CD14-positive monocyte (primary cell): ENCODE measurements at regions not wholly inside any gene's neighbourhood (a gene's known extent, or its start where the extent isn't known, plus 50 kb on each side); places are given as distances from the start of the nearest gene placed in this dataset.

ENCODE experiments used
- DNase-seq, 3 donors: peaks; one replicate each; pipeline ENCODE4 v3.0.0-alpha.2; 2011 to 2022
- H2AFZ ChIP-seq: 2 replicates; pipeline ENCODE4 v1.6.0; 2012; ENCODE audit warnings: mild to moderate bottlenecking, low read depth, low read length, inconsistent platforms; ENCODE audit not compliant: insufficient read depth, poor library complexity, severe bottlenecking
- H3K27ac ChIP-seq, 2 donors: 1 replicate in 1 of 2; 2 replicates in 1 of 2; pipeline ENCODE4 v1.5.1; 2012 to 2013; ENCODE audit warnings: low read length in 2 of 2, control low read depth in 1 of 2, inconsistent platforms in 1 of 2, low read depth in 1 of 2, mild to moderate bottlenecking in 1 of 2
- H3K27me3 ChIP-seq, 2 donors: one replicate each; pipeline versions ENCODE4 v1.6.0 to v1.6.1; 2011 to 2013; ENCODE audit warnings: low read length in 2 of 2; ENCODE audit not compliant: control insufficient read depth in 2 of 2, insufficient read depth in 2 of 2
- H3K36me3 ChIP-seq, 2 donors: replicated peaks in 1 of 2; 1 replicate in 1 of 2; 2 replicates in 1 of 2; pipeline versions ENCODE4 v1.5.1 to v1.6.1; 2012 to 2013; ENCODE audit warnings: low read length in 2 of 2, control low read depth in 1 of 2, inconsistent platforms in 1 of 2, mild to moderate bottlenecking in 1 of 2; ENCODE audit not compliant: insufficient read depth in 2 of 2, control insufficient read depth in 1 of 2
- H3K4me1 ChIP-seq, 2 donors: 1 replicate in 1 of 2; 2 replicates in 1 of 2; pipeline versions ENCODE4 v1.5.1 to v1.6.1; 2012 to 2013; ENCODE audit warnings: low read length in 2 of 2, control low read depth in 1 of 2, inconsistent platforms in 1 of 2, mild to moderate bottlenecking in 1 of 2, moderate library complexity in 1 of 2; ENCODE audit not compliant: insufficient read depth in 2 of 2, control insufficient read depth in 1 of 2
- H3K4me2 ChIP-seq: replicated peaks from 2 replicates; pipeline ENCODE3; 2012; ENCODE audit warnings: low read length, moderate library complexity, mild to moderate bottlenecking; ENCODE audit not compliant: poor library complexity, severe bottlenecking; ENCODE audit errors: extremely low read depth
- H3K4me3 ChIP-seq, 3 experiments: fragments of 200-600 bp in 1 of 3; sonication (generic) in 1 of 3; replicated peaks in 1 of 3; 1 replicate in 2 of 3; 2 replicates in 1 of 3; pipeline ENCODE4 v1.5.1; 2011 to 2013; ENCODE audit warnings: low read length in 3 of 3, mild to moderate bottlenecking in 3 of 3, control low read depth in 2 of 3, low read depth in 2 of 3, inconsistent platforms in 1 of 3, moderate library complexity in 1 of 3
- H3K79me2 ChIP-seq: 2 replicates; pipeline ENCODE4 v1.6.0; 2012; ENCODE audit warnings: mild to moderate bottlenecking, control low read depth, inconsistent platforms, low read length, moderate library complexity; ENCODE audit not compliant: insufficient read depth
- H3K9ac ChIP-seq: 2 replicates; pipeline ENCODE4 v1.6.0; 2017; ENCODE audit warnings: low read length, mild to moderate bottlenecking; ENCODE audit not compliant: insufficient read depth, poor library complexity, severe bottlenecking
- H3K9me3 ChIP-seq, 2 donors: replicated peaks in 1 of 2; 1 replicate in 1 of 2; 2 replicates in 1 of 2; pipeline versions ENCODE4 v1.5.1 to v1.6.1; 2012 to 2013; ENCODE audit warnings: low read length in 2 of 2, control low read depth in 1 of 2; ENCODE audit not compliant: control insufficient read depth in 1 of 2, insufficient read depth in 1 of 2
- H4K20me1 ChIP-seq: 2 replicates; pipeline ENCODE4 v1.6.0; 2012; ENCODE audit warnings: mild to moderate bottlenecking, low read length, control low read depth, moderate library complexity; ENCODE audit not compliant: insufficient read depth
- H3K27ac Mint-ChIP-seq, 7 donors: one replicate each; pipeline ENCODE4 v1.8.0; 2020; ENCODE audit warnings: mild to moderate bottlenecking in 7 of 7, mixed read lengths in 7 of 7, moderate library complexity in 6 of 7, inconsistent platforms in 2 of 7
- H3K27me3 Mint-ChIP-seq, 3 donors: one replicate each; pipeline ENCODE4 v1.8.0; 2021 to 2022; ENCODE audit warnings: low read depth in 3 of 3, mild to moderate bottlenecking in 3 of 3, mixed read lengths in 3 of 3, moderate library complexity in 3 of 3, inconsistent platforms in 1 of 3
- H3K36me3 Mint-ChIP-seq, 2 donors: one replicate each; pipeline ENCODE4 v1.8.0; 2020; ENCODE audit warnings: mixed read lengths in 2 of 2, inconsistent platforms in 1 of 2, mild to moderate bottlenecking in 1 of 2
- H3K4me1 Mint-ChIP-seq: one replicate; pipeline ENCODE4 v1.8.0; 2020; ENCODE audit warnings: mild to moderate bottlenecking, mixed read lengths
- H3K4me3 Mint-ChIP-seq, 2 donors: one replicate each; pipeline ENCODE4 v1.8.0; 2020; ENCODE audit warnings: mild to moderate bottlenecking in 2 of 2, mixed read lengths in 2 of 2, moderate library complexity in 1 of 2
- H3K9me3 Mint-ChIP-seq, 7 donors: one replicate each; pipeline ENCODE4 v1.8.0; 2020 to 2022; ENCODE audit warnings: mixed read lengths in 7 of 7, mild to moderate bottlenecking in 6 of 7, moderate library complexity in 6 of 7, inconsistent platforms in 2 of 7
- WGBS: methylation state at CpG from one replicate; pipeline ENCODE4 v1.1.5; 2013; ENCODE audit warnings: missing lambda C conversion rate; ENCODE audit not compliant: insufficient coverage; 5-methylcytosine and 5-hydroxymethylcytosine counted together
- intact Hi-C, 2 donors: fragments of 100-400 bp; cut with micrococcal nuclease; formaldehyde crosslinking; loops; one replicate each; pipeline versions ENCODE4 v1.15.0 to v1.15.1; 2023
- TF ChIP-seq, protein P1 (sequence below): fragments of 200-600 bp; IDR thresholded peaks from one replicate; pipeline ENCODE4 v1.8.0; 2022; ENCODE audit warnings: antibody characterized with exemption, mild to moderate bottlenecking

DNA sequence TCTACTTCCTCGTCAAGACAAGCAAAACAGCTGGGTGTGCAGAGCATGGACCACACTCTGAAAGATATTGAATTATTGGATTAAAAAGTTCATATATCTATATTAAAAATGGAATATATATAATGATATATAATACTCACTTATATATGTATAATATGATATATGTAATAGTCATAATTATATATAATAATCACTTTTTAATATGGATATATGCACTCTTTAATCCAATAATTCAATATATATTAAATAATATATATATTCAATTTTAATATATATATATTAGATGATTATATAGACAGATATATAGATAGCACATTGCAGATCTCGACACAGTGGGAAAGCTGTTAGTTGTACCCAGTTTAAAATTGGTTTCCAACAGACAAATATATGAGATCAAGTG lies 182.1 kb upstream of the CARD18 start:
- Histone ChIP-seq H4K20me1 (no peaks in the 10 kb centered on the region), H3K4me3 (no peak overlapping the region), H3K36me3 (no peaks in the 10 kb centered on the region), H3K27ac (no peak overlapping the region), H3K27me3 (no peaks in the 10 kb centered on the region), H3K4me1 (no peaks in the 10 kb centered on the region), H3K9me3 (no peaks in the 10 kb centered on the region), H2AFZ (no peak overlapping the region), H3K79me2 (no peaks in the 10 kb centered on the region), H3K4me2 (no peak overlapping the region), H3K9ac (no peak overlapping the region)
- H3K27ac Mint-ChIP-seq = no peak overlapping the region
- H3K4me3 Mint-ChIP-seq = no peak overlapping the region
- no peaks in the 10 kb centered on the region for H3K36me3 Mint-ChIP-seq
- H3K27me3 Mint-ChIP-seq = peaks cover 0 to 2% (median 1%) of the 10 kb centered on the region in 3 donors
- peaks cover 0 to 4% (median 0%) of the 10 kb centered on the region in 7 donors for H3K9me3 Mint-ChIP-seq
- TF ChIP-seq, protein P1, sequence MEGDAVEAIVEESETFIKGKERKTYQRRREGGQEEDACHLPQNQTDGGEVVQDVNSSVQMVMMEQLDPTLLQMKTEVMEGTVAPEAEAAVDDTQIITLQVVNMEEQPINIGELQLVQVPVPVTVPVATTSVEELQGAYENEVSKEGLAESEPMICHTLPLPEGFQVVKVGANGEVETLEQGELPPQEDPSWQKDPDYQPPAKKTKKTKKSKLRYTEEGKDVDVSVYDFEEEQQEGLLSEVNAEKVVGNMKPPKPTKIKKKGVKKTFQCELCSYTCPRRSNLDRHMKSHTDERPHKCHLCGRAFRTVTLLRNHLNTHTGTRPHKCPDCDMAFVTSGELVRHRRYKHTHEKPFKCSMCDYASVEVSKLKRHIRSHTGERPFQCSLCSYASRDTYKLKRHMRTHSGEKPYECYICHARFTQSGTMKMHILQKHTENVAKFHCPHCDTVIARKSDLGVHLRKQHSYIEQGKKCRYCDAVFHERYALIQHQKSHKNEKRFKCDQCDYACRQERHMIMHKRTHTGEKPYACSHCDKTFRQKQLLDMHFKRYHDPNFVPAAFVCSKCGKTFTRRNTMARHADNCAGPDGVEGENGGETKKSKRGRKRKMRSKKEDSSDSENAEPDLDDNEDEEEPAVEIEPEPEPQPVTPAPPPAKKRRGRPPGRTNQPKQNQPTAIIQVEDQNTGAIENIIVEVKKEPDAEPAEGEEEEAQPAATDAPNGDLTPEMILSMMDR = no peak
- peaks cover 7% of the 10 kb centered on the region for H3K4me1 Mint-ChIP-seq
- intact Hi-C loops = no loop called here
- 88% methylated on average over 1 of the region's 2 CpGs for WGBS
- no peak for DNase-seq

DNA sequence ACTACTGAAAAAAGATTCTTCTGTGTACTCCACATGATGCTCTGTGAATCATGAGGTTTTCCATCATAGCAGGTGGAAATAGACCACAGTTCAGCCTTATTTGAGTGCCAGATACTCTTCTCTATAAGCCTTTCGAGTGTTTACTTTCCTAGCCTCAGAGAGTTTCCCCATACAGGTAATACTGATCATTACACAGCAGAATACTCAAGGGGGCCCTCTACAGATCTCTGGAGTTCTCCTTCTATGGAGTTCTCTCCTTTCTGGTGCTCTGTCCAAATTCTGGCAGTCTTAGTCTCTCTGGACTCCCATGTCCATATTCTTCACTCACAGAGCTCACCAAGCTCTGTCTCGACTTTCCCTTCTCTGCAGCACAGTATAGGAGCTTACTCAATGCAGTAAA lies 175.7 kb upstream of the CARD18 start:
- H3K4me1 ChIP-seq = no peaks in the 10 kb centered on the region
- no peak overlapping the region for H3K9ac ChIP-seq
- H2AFZ ChIP-seq = no peak overlapping the region
- peaks cover 0 to 1% (median 0%) of the 10 kb centered on the region in 3 donors for H3K27me3 Mint-ChIP-seq
- no peak overlapping the region for H3K27ac Mint-ChIP-seq
- no peak overlapping the region for H3K4me3 Mint-ChIP-seq
- no peak for DNase-seq
- H3K9me3 ChIP-seq = no peaks in the 10 kb centered on the region
- H3K36me3 ChIP-seq = no peaks in the 10 kb centered on the region
- H4K20me1 ChIP-seq = no peaks in the 10 kb centered on the region
- WGBS = 90% methylated on average over 1 of the region's 2 CpGs
- no peak overlapping the region for H3K27ac ChIP-seq
- H3K36me3 Mint-ChIP-seq = no peaks in the 10 kb centered on the region
- no peaks in the 10 kb centered on the region for H3K79me2 ChIP-seq
- TF ChIP-seq, protein P1 = no peak
- H3K4me2 ChIP-seq = no peak overlapping the region
- H3K4me1 Mint-ChIP-seq = no peaks in the 10 kb centered on the region
- H3K4me3 ChIP-seq = no peak overlapping the region
- H3K9me3 Mint-ChIP-seq = peaks cover 0 to 4% (median 0%) of the 10 kb centered on the region in 7 donors
- intact Hi-C loops = no loop called here
- H3K27me3 ChIP-seq = no peaks in the 10 kb centered on the region
